ENCODE measurements at regions not wholly inside any gene's neighbourhood (a gene's known extent, or its start where the extent isn't known, plus 50 kb on each side); places are given as distances from the start of the nearest gene placed in this dataset.

DNA sequence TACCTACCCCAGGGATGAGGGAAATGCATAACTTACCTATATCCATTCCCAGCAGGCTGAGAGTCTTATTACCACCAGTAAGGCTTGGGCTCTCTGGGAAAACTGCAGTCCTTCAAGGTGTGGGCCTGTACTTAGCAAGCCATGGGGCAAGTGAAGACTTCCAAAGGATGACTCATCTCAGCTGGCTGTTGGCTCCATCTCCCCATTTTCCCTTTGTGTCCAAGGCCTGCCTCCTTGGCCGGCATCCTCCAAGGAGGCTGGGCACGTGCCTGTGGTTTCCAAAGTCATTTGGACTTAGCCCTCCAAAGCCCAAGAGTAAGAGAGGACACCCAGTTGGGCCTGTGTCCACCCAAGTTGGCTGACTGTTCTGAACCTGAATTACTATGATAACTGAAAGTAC lies 89.8 kb downstream of the TMEM100 start:
- no peak for DNase-seq

DNA sequence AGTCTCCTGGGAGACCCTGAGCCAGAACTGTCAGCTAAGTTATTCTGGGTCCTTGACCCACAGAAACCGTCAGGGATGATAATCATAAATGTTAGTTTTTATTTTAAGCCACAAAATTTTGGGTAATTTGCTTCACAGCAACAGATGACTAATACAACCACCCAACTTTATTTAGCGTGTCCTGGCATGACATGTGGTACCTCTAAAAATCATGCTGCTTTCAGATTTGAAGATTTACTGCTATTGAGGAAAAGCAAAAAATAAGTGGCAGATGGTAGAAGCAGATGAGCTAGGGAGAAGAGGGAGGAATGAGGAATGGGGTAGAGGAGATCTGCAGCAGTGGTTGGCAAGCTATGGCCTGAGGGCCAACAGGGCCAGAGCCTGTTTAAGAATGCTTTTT lies 90.4 kb downstream of the TMEM100 start:
- no peak for DNase-seq

DNA sequence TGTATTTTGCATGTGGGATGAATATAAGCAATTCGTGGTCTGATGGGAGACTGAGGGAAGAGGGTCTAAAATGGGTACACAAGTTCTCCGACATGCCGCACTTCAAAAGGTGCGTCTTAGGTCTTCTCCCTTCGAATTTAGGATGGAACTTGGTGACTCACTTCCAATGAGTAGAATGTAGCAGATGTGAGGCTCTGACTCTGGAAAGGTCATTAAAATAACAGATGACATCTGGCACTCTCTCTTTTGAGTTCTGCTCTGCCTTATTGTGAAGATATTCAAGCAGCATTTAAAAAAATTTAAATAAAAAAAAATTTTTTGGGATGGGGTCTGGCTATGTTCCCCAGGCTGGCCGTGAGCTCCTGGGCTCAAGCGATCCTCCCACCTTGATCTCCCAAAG lies 92.7 kb downstream of the TMEM100 start:
- no peak for DNase-seq

DNA sequence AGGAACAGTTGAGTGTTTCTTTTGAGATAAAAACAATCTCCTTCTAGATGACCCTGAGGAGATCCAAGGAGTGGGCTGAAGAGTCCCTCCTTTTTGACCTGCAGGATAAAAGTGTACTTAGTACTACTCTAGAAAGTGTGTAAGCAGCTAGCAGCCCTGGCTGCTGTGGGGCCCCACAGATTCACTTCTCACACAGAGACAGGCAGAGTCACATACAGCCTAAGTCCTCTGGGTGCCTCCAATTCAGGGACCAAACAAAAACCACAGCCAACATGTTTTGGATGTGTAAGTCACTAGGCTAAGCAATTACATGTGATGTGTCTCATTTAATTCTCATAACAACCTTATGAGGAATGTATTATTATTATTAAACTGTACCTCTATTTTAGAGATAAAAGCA lies 97.1 kb downstream of the TMEM100 start:
- no peak for DNase-seq

DNA sequence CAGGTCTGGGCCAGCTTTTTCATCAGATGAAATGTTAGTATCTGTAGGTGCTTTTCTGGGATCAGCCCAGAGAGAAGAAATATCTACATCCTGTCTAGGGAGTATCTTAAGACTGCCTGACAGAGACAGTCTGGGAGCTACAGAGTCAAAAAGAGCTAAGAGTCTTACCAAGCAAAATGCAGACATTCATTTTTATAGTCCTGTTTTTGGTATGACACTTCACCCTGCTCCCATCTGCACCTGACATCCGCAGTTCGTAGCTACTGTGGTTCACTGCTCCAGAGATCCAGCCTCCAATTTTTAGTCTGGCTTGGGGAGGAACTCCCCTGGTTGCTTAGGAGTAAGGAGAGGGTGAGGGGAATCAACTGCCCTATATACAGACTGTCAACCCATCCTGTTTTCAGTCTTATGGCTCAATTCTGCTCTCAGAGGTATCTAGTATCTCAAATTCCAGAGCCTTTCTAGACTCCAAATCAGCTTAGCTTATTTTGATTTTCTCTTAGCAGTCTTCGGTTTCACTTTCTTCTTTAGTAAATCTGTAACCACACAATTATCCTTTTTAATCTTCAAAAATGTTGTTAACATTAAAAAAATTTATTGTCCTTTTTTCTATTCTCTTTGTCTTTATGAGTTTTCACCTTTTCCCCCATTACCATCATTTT lies 97.8 kb downstream of the TMEM100 start:
- DNase-seq, result no peak

DNA sequence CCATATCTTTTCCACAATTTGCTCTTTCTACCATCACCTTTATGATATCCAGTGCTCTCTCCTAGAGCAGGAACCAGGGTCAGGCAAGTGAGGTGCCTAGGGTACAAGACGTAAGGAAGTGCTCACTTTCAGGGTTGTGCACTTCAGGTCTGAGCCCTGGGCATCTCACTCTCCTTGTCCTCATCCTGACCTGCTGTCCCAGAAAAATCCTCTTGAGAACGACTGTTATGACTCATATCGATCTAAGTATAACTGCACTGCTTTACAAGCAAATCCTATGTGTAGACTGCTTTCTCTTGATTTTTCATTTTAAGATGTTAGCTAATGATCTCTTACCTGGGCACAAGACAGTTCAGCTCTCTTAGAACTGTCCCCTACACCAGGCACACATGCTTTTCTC lies 100.1 kb downstream of the TMEM100 start:
- no peak for DNase-seq

DNA sequence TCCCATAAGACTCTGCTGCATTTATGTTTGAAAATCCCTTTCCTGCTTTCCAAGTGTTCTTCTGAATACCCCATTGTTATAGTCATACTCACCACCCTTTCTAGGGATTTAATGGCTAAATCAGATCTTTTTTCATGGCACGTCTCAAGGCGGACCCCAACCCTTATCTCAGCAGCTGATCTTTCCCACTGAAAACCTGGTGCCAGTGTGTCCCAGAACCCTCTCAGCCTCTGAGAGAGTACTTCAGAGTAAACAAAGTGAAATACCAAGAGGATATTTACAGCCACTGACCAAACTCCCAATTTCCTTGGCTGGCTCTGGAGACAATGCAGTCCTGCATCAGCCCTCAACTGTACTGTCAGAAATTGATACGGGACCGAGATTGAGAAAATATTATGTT lies 101.7 kb downstream of the TMEM100 start:
- no peak for DNase-seq

DNA sequence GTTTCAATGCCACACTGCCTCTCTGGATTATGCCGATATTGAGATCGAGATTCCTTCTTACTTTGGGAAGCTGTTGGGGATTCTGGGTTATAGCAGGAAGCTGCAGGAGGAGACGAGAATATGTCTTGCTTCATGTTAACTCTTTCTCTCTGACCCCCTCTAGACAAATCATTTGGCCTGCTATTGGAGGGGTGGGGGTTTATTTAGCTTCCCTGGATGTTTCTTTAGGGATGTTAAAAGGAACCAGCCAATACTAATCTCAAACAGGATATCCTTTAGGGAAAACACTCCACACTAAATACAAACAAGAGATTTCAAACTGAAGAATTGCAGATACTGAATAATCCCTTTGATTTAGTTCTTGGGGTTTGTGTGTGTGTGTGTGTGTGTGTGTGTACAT lies 102.6 kb downstream of the TMEM100 start:
- no peak for DNase-seq

DNA sequence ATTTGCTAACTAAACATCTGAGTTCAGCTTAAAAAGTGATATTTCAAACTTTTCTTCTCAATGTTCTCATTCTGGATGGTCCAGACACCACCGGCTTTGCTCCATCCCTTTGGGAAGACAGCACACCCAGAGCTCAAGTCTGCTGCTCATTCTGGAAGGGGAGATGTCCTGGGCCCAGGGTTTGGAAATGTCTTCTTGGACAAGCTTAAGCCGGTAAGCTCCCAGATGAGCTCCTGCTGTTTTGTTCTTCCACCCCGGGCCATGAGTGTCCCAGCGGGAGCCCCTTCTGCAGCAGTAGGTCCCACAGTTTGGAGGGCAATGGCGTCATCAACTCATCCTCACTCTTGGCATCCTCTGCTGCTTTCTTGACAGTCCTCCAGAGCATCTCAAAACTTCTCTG lies 105.2 kb downstream of the TMEM100 start:
- no peak for DNase-seq

DNA sequence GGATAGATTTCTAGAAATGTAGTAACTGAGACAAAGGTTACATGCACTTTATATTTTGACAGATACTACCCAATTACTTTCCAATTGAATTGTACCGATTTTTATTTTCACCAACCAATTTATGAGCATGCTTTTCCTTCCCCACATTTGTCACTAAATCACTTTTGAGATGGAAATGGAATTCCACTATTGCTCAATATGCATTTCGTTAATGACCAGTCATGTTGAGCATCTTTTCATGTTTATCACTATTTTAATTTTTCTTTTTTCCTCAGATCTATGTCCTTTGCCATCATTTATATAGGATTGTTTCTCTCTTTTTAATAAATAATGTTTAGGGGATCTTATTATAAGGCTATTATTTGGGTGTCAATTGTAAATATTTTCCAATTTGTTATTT lies 102.8 kb upstream of the SMIM36 start:
- DNase-seq, result no peak

DNA sequence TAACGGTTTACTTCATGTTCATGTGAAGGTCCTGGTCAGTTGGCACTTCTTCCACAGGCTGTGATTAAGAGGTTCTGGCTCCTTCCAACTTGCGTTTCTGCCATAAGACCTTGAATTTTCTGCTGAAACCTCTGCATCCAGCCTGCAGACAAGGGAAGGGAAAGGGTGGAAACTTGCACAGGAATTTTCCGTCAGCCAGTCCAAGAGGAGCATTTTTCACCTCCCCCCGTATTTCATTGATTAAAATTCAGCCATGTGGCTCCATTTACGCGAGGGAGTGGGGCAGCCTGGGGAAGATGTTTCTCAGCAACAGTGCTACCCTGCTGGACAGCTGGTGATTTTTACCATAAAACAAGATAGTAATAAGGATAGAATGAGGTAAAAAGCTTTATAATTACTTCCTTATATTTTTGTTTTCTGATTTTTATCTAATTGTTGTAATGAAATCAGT lies 101.5 kb upstream of the SMIM36 start:
- DNase-seq, result no peak

DNA sequence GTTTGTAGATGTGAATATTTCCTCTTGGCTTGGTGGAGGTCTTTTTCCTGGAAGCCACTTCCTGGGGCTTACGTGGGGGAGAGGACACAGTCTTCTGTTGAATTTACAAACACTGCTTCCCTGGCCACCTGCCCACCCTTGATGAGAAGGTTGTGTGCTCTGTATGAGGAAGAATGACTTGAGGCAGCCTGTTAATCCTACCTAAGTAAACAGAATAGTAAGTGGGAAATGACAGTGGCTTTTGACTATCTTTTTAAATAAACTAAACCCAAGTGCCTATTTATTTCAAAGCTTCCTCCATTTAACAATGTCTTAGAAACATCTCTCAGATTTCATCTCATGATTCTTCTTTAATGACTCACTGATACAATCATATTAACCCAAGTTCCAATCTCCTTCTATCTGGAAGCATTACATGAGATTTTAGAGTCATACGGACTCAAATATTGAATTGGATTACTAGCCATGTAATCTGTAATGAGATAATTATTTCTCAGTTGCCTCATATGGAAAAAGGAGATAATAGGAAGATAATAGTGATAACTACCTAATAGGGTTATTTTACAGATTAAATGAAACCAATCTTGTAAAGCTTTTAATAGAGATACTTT lies 96.6 kb upstream of the SMIM36 start:
- peak; percentile 20 for DNase-seq

DNA sequence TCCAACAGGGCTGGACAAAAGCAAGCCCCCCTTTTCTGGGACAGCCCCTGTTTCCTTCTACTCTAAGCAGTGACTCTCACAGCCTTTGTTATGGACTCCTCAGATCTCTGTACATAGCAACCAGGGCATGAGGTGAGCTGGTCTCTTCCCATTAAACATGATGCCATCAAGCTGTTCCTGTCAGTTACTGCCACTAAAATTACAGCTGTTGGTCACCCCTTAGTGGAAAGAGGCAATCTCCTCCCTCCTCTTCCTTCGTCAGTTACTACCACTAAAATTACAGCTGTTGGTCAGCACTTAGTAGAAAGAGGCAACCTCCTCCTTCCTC lies 95.2 kb upstream of the SMIM36 start:
- no peak for DNase-seq

DNA sequence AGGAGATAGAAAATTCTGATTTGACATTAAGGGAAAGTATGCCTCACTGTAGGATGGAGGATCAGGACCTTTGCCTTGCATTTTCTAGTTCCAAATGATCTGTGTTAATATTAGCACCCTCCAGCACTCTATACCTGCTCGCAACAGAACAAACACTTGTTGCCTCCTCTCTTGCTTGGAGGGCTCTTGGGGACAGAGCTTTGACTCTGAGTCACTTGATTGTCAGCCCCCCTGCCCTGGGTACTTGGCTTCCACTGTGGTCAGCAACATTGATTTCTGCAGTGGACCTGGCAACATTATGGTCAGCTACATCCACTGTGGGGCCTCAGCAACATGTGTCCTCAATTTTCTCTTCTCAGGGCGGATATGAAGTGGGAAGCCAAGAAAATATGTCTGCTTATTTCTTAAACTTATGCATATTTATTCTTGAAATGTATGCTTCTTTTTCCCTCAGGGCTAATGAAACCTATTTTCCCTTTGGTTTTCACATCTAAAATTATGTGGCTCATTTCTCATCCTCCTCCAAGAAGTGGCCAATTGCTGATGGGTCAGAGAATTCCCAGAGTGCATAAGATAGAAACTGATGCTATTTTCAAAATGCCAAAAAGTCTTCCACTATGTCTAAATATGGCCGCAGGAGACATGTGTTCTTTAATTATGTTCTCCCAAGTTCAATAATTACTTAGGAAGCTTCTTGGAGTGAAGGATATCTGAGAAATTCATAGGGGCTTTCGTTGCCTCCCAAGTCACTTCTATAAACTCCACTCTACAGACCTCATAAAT lies 94.6 kb upstream of the SMIM36 start:
- peak; percentile 29 for DNase-seq

DNA sequence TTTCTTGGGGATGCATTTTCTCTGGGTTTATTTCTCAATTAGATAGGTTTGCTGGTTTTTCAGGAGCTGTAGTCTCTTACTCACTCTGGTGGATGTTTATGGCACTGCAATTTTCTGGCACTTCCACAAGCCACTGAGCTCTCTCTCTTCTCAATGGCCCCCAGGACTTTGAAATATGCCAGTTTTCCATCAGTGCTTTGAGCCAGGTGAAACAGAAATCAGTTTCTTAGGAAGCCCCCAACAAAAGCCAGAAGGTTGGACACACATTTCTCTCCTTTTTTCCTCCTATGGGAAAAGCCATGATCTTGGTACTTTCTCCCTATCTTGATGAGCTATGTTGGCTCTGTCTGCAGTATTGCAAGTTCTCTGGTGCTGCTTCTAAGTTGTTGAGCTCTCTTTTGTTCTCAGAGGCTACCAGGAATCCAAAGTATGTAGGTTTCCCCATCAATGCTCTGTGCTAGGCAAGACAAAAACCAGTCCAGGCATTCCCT lies 90.7 kb upstream of the SMIM36 start:
- DNase-seq, result no peak

DNA sequence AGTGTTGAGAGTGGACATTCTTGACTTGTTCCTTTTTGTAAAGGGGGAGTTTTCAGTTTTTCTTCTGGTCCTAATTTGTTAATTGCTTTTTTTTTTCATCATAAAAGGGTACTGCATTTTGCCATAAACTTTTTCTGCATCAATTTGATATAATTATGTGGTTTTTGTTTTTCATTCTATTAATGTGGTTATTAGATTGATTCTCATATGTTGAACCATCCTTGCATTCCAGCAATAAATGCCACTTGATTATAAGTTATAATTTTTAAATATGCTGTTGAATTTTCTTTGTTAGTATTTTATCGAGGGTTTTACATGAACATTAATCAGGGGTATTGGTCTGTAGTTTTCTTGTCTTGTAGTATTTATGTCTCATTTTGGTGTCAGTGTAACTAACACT lies 87.2 kb upstream of the SMIM36 start:
- DNase-seq, result no peak

DNA sequence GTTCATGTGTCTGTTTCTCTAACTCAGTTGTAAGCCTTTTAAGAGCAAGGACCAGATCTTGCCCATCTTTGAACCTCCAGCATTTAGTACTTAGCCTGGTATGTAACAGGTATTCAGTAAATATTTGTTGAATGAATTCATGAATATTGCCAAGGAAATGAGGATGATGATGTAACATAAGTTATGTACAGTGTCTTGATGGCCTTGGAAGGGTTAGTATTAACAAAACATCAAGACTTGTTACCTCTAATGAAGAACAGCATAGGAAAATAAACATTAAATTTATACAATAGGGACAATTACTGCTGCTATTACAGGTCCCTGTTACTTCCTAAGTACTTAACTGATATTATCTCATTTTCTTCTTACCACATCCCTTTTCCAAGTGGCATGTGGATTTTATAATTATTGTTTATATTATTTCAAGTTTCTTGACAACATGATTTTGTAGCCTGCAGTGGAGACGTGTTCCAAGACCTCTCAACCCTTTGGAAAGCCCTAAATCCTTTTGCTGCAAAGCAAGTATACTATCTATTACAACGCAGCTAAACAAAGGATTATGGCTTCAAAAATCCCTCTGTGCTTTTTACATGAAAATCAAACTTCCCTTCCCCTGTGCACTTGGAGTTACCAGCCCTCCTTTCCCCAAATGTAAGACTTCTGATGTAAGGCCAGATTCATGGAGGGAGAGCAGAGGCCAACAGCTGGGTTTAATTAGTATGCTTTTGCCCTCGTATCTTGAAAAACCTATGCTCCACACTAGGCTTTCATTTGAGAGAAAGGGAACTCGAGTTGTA lies 77.4 kb upstream of the SMIM36 start:
- no peak for DNase-seq

DNA sequence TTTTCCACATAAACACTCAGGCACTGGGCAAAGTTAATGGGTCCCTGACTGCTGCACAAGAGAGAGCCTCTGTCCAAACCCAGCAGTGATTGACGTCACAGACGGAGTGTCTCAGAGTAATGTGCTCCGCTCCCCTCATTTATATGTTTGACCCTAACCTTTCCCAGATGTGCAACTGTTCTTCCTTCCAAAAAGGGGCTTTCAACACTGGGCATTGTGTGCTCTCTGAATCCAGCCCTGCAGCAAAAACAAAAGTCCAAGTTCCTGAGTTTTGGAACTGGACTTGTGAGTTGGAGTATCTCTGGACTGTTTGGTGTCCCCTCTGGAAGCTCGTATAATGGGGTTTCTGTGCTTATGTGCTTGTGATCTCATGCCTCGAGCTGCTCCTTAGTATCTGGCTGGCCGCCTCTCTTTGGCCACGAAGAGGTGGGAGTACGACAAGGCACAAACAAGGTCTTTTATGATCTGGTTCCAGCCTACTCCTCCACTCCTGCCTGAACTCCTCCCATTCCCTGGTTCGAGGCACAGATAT lies 76.4 kb upstream of the SMIM36 start:
- DNase-seq, result no peak

DNA sequence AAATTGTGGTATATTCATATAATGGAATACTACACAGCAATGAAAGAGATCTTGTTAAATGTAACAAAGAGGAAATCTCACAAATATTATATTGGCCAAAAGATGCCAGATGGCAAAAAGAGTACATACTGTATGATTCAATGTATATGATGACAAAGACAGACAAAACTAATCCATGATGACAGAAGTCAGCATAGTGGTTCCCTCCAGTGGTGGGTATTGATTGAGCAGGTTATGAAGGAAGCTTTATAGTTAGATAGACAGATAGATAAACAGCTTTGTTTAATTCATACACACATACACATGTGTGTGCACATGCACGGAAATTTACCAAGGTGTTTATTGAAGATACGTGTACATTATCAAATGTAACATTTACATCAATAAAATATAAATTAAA lies 74.4 kb upstream of the SMIM36 start:
- no peak for DNase-seq

DNA sequence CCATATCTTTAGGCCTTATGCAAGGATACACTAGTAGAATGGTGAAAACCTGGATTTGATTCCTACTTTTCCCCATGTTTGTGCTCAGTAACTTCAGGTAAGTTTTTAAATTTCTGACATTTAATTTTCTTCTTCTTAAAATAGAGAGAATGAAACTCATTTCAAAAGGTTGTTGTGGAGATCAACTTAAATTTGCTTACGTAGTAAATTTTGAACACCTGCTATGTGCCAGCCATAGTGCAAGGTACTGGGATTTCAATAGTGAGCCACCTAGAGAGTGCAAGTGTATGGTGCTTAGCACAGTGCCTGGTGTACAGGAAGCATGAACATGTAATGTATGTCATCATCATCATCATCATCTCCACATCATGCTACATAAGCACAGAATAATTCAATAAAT lies 73.6 kb upstream of the SMIM36 start:
- DNase-seq, result no peak

DNA sequence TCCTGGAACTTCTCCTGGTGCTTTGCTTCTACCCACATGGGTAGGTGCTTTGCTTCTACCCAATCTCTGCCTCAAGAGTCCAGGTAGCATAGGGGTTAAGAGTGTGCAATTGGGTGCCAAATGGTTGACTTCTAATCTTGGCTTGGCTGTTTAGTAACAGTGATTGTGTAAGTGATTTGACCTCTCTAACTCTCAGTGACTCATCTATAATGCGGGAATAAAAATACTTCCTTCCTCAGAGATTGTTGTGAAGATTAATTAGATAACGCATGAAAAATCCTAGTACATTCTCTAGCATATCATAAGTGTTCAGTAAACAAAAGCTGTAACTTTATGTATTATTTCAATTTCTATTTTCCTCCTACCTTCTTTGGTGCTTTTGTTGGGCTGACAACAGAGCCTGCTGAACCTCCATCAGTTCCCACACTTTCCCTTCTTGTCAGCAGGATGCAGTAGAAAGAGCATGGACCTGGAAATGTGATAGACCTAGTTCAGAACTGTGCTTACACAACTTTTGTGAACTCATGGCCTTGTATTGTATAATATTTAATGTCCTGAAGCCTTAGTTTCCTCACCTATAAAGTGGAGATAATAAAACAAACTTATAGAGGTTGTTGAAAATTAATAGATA lies 72.9 kb upstream of the SMIM36 start:
- no peak for DNase-seq

DNA sequence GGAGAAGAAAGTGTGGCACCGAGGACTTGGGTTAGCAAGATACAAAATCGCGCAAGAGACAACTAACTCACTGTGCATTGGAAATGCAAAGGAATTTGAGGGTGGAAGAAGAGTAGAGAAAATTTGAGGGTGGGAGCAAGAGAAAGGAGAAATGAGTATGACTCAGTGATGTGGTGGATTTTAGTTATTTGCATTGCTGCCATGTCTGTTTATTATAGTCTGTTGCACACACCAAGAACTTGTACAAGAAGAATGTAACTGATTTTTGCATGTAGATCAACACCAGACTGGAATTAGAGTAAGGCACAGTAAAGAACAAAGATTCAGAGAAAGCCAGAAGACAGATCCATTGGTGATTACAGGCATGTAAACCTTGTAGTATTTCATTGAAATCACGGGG lies 71.6 kb upstream of the SMIM36 start:
- DNase-seq, result no peak
